K562 (cell line): ENCODE measurements at regions not wholly inside any gene's neighbourhood (a gene's known extent, or its start where the extent isn't known, plus 50 kb on each side); places are given as distances from the start of the nearest gene placed in this dataset.

Experiments
- ATAC-seq: fragments of 200-7000 bp; cut with Tn5 transposase; 3 replicates; pipeline ENCODE4 v1.9.1; 2020; ENCODE audit warnings: moderate library complexity
- BruUV-seq: library from RNA; stranded (reverse); fragments of 400-500 nt; replicated peaks from 2 replicates; lab custom pipeline; 2021; lab: Mats Ljungman, UMichigan
- CTCF ChIA-PET: fragments of 300-600 bp; formaldehyde crosslinking; extraction: SDS; loops from one replicate; lab custom pipeline; 2021; ENCODE audit warnings: low intra/inter-chr PET ratio; lab: Yijun Ruan, JAX
- POLR2A ChIA-PET: fragments of 300-600, 350-650 bp; sonication (Branson Sonifier 250); formaldehyde crosslinking; extraction: SDS; loops from one replicate; lab custom pipeline; 2021; ENCODE audit warnings: antibody characterized with exemption, inconsistent platforms; lab: Yijun Ruan, JAX
- DNase-seq, 4 experiments: peaks; one replicate each; pipeline versions ENCODE4 v3.0.0 to v3.0.0-alpha.2; 2011 to 2018; ENCODE audit warnings: low spot score in 3 of 4, mixed read lengths in 3 of 4; ENCODE audit errors: extremely low read depth in 1 of 4
- FAIRE-seq: peaks from 2 replicates; lab custom pipeline; 2011; peaks lifted over from hg19 to GRCh38; lab: Jason Lieb, UNC
- H2AFZ ChIP-seq: 2 replicates; pipeline ENCODE4 v1.6.0; 2011; ENCODE audit warnings: low read depth, low read length, control low read depth, inconsistent platforms
- H3K27ac ChIP-seq: fragments of 200-600 bp; 3 replicates; pipeline ENCODE4 v1.8.0; 2011; ENCODE audit warnings: low read depth, mild to moderate bottlenecking, control low read depth, inconsistent platforms, low read length, moderate library complexity, mixed read lengths; ENCODE audit errors: extremely low read depth
- H3K27me3 ChIP-seq, 2 experiments: fragments of 300-600 bp in 1 of 2; 2 replicates in 1 of 2; 3 replicates in 1 of 2; pipeline versions ENCODE4 v1.6.0 to v1.8.0; 2011; ENCODE audit warnings: inconsistent platforms in 2 of 2, low read length in 2 of 2, mild to moderate bottlenecking in 1 of 2, mixed read lengths in 1 of 2, moderate library complexity in 1 of 2; ENCODE audit not compliant: control insufficient read depth in 2 of 2, insufficient read depth in 2 of 2
- H3K36me3 ChIP-seq: fragments of 300-600 bp; 3 replicates; pipeline ENCODE4 v1.8.0; 2011; ENCODE audit warnings: mild to moderate bottlenecking, low read length, inconsistent platforms; ENCODE audit not compliant: control insufficient read depth, insufficient read depth
- H3K4me1 ChIP-seq, 2 experiments: fragments of 200-600 bp in 1 of 2; replicated peaks in 1 of 2; 2 replicates in 1 of 2; 3 replicates in 1 of 2; pipeline versions ENCODE4 v1.5.1 to v1.8.0; 2011; ENCODE audit warnings: inconsistent platforms in 2 of 2, low read length in 2 of 2, mild to moderate bottlenecking in 1 of 2, mixed read lengths in 1 of 2, moderate library complexity in 1 of 2; ENCODE audit not compliant: control insufficient read depth in 2 of 2, insufficient read depth in 2 of 2
- H3K4me2 ChIP-seq: 2 replicates; pipeline ENCODE4 v1.6.1; 2011; ENCODE audit warnings: low read length, control low read depth, inconsistent platforms, mixed read lengths; ENCODE audit not compliant: insufficient read depth
- H3K4me3 ChIP-seq: fragments of 200-600 bp; sonication (generic), shearing (Covaris generic); 2 replicates; pipeline ENCODE4 v1.5.1; 2016; ENCODE audit warnings: control low read depth, inconsistent platforms
- H3K79me2 ChIP-seq: fragments of 200-600 bp; 3 replicates; pipeline ENCODE4 v1.8.0; 2011; ENCODE audit warnings: low read length, inconsistent platforms; ENCODE audit not compliant: control insufficient read depth, insufficient read depth
- H3K9ac ChIP-seq, 2 experiments: 2 replicates each; pipeline versions ENCODE4 v1.6.0 to v1.6.1; 2011; ENCODE audit warnings: low read depth in 2 of 2, low read length in 2 of 2, control low read depth in 1 of 2, inconsistent platforms in 1 of 2, mild to moderate bottlenecking in 1 of 2, mixed read lengths in 1 of 2; ENCODE audit not compliant: insufficient read depth in 1 of 2
- H3K9me1 ChIP-seq: one replicate; pipeline ENCODE4 v1.6.0; 2011; ENCODE audit warnings: inconsistent platforms, mild to moderate bottlenecking, low read length, moderate library complexity; ENCODE audit not compliant: control insufficient read depth, insufficient read depth
- H3K9me3 ChIP-seq: replicated peaks from 2 replicates; pipeline ENCODE4 v1.5.1; 2011; ENCODE audit warnings: low read depth, low read length, inconsistent platforms; ENCODE audit not compliant: control insufficient read depth, insufficient read depth
- H4K20me1 ChIP-seq: replicated peaks from 2 replicates; pipeline ENCODE4 v1.6.1; 2011; ENCODE audit warnings: low read length, inconsistent platforms, mixed read lengths; ENCODE audit not compliant: control insufficient read depth, insufficient read depth
- CBFB ChIP-seq: sonication (generic); formaldehyde crosslinking; IDR thresholded peaks from 2 replicates; pipeline ENCODE4 v1.4.0; 2020; ENCODE audit warnings: mild to moderate bottlenecking, missing genetic modification reagents
- CBX2 ChIP-seq: fragments of 200-600 bp; sonication (generic); IDR thresholded peaks from one replicate; pipeline ENCODE4 v1.6.1; 2012; ENCODE audit warnings: mild to moderate bottlenecking, low read length, inconsistent platforms; ENCODE audit not compliant: insufficient read depth, poor library complexity, severe bottlenecking
- CCAR2 ChIP-seq: fragments of 200-400 bp; formaldehyde crosslinking; IDR thresholded peaks from 2 replicates; pipeline ENCODE4 v1.6.1; 2017; ENCODE audit warnings: mild to moderate bottlenecking, low read depth, low read length
- CEBPG ChIP-seq, 3 experiments: fragments of 200-800 bp in 1 of 3; sonication (Bioruptor generic) in 1 of 3; sonication (generic) in 1 of 3; formaldehyde crosslinking in 1 of 3; IDR thresholded peaks in 2 of 3; conservative IDR thresholded peaks in 1 of 3; 2 replicates each; pipeline versions ENCODE4 v1.6.1 to v1.8.0; 2016 to 2022; ENCODE audit warnings: missing compliant biosample characterization in 2 of 3, missing genetic modification characterization in 2 of 3, mild to moderate bottlenecking in 1 of 3, missing genetic modification reagents in 1 of 3
- HNRNPLL ChIP-seq: fragments of 200-400 bp; formaldehyde crosslinking; IDR thresholded peaks from 2 replicates; pipeline ENCODE4 v1.6.1; 2017; ENCODE audit warnings: low read length, low read depth, mild to moderate bottlenecking; ENCODE audit not compliant: poor library complexity, severe bottlenecking
- MTA3 ChIP-seq: fragments of 450-650 bp; formaldehyde crosslinking; IDR thresholded peaks from 2 replicates; pipeline ENCODE4 v1.6.1; 2017; ENCODE audit warnings: mild to moderate bottlenecking, borderline replicate concordance
- NCOA2 ChIP-seq, 2 experiments: fragments of 450-650 bp; IDR thresholded peaks; 2 replicates each; pipeline ENCODE4 v1.6.1; 2018; ENCODE audit warnings: mild to moderate bottlenecking in 2 of 2, moderate library complexity in 1 of 2; ENCODE audit not compliant: partially characterized antibody in 2 of 2
- NFATC3 ChIP-seq: fragments of 450-650 bp; IDR thresholded peaks from 2 replicates; pipeline ENCODE4 v1.6.1; 2017; ENCODE audit warnings: mild to moderate bottlenecking
- NR2C2 ChIP-seq, 2 experiments: fragments of 200-800 bp in 1 of 2; sonication (Bioruptor generic) in 1 of 2; sonication (generic) in 1 of 2; formaldehyde crosslinking in 1 of 2; IDR thresholded peaks; 2 replicates each; pipeline versions ENCODE4 v1.6.1 to v1.8.0; 2016 to 2022; ENCODE audit warnings: mild to moderate bottlenecking in 1 of 2, missing compliant biosample characterization in 1 of 2, missing genetic modification characterization in 1 of 2, missing genetic modification reagents in 1 of 2
- POLR2AphosphoS5 ChIP-seq: IDR thresholded peaks from 2 replicates; pipeline ENCODE4 v1.6.1; 2011; ENCODE audit warnings: mild to moderate bottlenecking, low read depth, low read length, moderate library complexity; ENCODE audit not compliant: control insufficient read depth, insufficient read depth
- PTTG1 ChIP-seq: fragments of 450-650 bp; IDR thresholded peaks from 2 replicates; pipeline ENCODE4 v1.6.1; 2016; ENCODE audit warnings: low read depth, mild to moderate bottlenecking, missing genetic modification characterization, missing compliant biosample characterization
- RFX1 ChIP-seq: fragments of 450-650 bp; IDR thresholded peaks from 2 replicates; pipeline ENCODE4 v1.6.1; 2016; ENCODE audit warnings: mild to moderate bottlenecking, moderate library complexity
- SREBF1 ChIP-seq: fragments of 150-350 bp; IDR thresholded peaks from 2 replicates; pipeline ENCODE4 v1.6.1; 2014; ENCODE audit warnings: antibody characterized with exemption, low read depth, low read length, borderline replicate concordance
- TAF15 ChIP-seq: fragments of 200-400 bp; formaldehyde crosslinking; IDR thresholded peaks from 2 replicates; pipeline ENCODE4 v1.6.1; 2017; ENCODE audit warnings: mild to moderate bottlenecking, low read depth, low read length, moderate library complexity
- ZNF232 ChIP-seq: sonication (generic); formaldehyde crosslinking; IDR thresholded peaks from 2 replicates; pipeline ENCODE4 v1.8.0; 2022; ENCODE audit warnings: mild to moderate bottlenecking, missing genetic modification reagents
- ZNF695 ChIP-seq: fragments of 450-650 bp; formaldehyde crosslinking; IDR thresholded peaks from 2 replicates; pipeline ENCODE4 v1.4.0; 2020; ENCODE audit warnings: mild to moderate bottlenecking, moderate library complexity
- ZNF830 ChIP-seq: fragments of 250-450 bp; sonication (Bioruptor Pico); IDR thresholded peaks from 2 replicates; pipeline ENCODE4 v1.5.0; 2021; ENCODE audit warnings: mild to moderate bottlenecking
- ZSCAN29 ChIP-seq: fragments of 450-650 bp; IDR thresholded peaks from 2 replicates; pipeline ENCODE4 v1.6.1; 2017
- WGBS: fragments of 100-300 bp; shearing (Covaris generic); methylation state at CpG from one replicate; pipeline ENCODE4 v1.1.6; 2016; ENCODE audit warnings: low coverage, mixed read lengths; ENCODE audit not compliant: insufficient coverage; ENCODE audit errors: missing lambda C conversion rate; 5-methylcytosine and 5-hydroxymethylcytosine counted together
- in situ Hi-C: fragments of 300-500 bp; cut with MboI; formaldehyde crosslinking; loops from 4 replicates; pipeline ENCODE4 v1.15.0; 2018; ENCODE audit warnings: inconsistent platforms, mixed read lengths
- intact Hi-C: fragments of 100-400 bp; cut with micrococcal nuclease; formaldehyde crosslinking; loops from 2 replicates; pipeline ENCODE4 v1.14.2; 2022
- TF ChIP-seq, protein P1 (sequence below): fragments of 450-650 bp; IDR thresholded peaks from 2 replicates; pipeline ENCODE4 v1.7.1; 2018; ENCODE audit warnings: mild to moderate bottlenecking, low read depth; ENCODE audit not compliant: partially characterized antibody

DNA sequence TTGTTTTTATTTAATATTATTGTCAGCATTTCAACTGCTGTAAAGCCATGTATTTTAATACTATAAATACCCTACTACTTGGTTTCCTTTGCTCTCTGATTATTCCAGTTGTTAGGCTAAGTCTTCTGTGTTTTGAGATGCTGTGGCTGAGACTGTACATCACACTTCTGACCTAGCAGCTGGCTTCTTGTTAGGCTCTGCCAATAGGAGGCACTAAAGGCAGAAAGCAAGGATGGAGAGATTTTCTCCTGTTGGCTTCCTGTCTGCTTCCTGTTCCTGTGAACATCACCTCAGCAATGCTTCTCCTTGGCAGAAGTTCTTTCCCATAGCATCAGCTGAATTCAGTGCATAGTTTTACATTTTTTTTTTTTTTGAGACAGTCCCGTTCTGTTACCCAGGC is 68.3 kb upstream of the YPEL5 start:
- Histone ChIP-seq H4K20me1 (0 out of 2 replicates have a peak, but pooled peaks cover 2% of the 10 kb centered on the region), H3K9me3 (no peaks in the 10 kb centered on the region), H3K4me1 (no peaks in the 10 kb centered on the region), H3K4me2 (no peak overlapping the region), H3K27me3 (peaks cover 3 to 13% of the 10 kb centered on the region in 2 experiments; a peak in 3 of 5 replicates), H3K9me1 (no peaks in the 10 kb centered on the region), H3K36me3 (no peaks in the 10 kb centered on the region), H3K4me3 (no peak overlapping the region), H3K79me2 (no peaks in the 10 kb centered on the region), H2AFZ (no peak overlapping the region), H3K9ac (no peak overlapping the region), H3K27ac (no peak overlapping the region)
- ATAC-seq (no peak), DNase-seq (no peak), FAIRE-seq (no peak)
- intact Hi-C loops (loop anchor here (10.0 kb wide), 1 partner anchor 1124 kb away; no protein-coding TSS in a partner anchor), in situ Hi-C loops (no loop called here)
- ChIA-PET POLR2A (no interaction called here), CTCF (no interaction called here)
- TF ChIP-seq ZNF695 (CRISPR knock-in tag) (no peak), CBX2 (no peak), NR2C2 (CRISPR knock-in tag; IDR thresholded peaks at IDR 0.05) (no peak), NR2C2 (tag; IDR thresholded peaks at IDR 0.05) (no peak), CCAR2 (no peak), SREBF1 (no peak), CEBPG (CRISPR knock-in tag; IDR thresholded peaks at IDR 0.05) (no peak), CEBPG (tag; conservative IDR thresholded peaks at IDR 0.05 in 1 of 2, IDR thresholded peaks at IDR 0.05 in 1 of 2) (no peak), RFX1 (no peak), POLR2AphosphoS5 (no peak), ZNF830 (CRISPR knock-in tag) (no peak), MTA3 (no peak), CBFB (CRISPR knock-in tag) (no peak), ZNF232 (CRISPR knock-in tag) (no peak), NFATC3 (no peak), HNRNPLL (no peak), PTTG1 (tag) (no peak), TAF15 (no peak), ZSCAN29 (no peak), NCOA2 (IDR thresholded peaks at IDR 0.05; ENCODE audit: partially characterized antibody in 2 of 2) (no peak)
- TF ChIP-seq, protein P1, sequence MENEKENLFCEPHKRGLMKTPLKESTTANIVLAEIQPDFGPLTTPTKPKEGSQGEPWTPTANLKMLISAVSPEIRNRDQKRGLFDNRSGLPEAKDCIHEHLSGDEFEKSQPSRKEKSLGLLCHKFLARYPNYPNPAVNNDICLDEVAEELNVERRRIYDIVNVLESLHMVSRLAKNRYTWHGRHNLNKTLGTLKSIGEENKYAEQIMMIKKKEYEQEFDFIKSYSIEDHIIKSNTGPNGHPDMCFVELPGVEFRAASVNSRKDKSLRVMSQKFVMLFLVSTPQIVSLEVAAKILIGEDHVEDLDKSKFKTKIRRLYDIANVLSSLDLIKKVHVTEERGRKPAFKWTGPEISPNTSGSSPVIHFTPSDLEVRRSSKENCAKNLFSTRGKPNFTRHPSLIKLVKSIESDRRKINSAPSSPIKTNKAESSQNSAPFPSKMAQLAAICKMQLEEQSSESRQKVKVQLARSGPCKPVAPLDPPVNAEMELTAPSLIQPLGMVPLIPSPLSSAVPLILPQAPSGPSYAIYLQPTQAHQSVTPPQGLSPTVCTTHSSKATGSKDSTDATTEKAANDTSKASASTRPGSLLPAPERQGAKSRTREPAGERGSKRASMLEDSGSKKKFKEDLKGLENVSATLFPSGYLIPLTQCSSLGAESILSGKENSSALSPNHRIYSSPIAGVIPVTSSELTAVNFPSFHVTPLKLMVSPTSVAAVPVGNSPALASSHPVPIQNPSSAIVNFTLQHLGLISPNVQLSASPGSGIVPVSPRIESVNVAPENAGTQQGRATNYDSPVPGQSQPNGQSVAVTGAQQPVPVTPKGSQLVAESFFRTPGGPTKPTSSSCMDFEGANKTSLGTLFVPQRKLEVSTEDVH: no peak
- BruUV-seq: no TSS peak
- WGBS: 0% methylated on average over 1 of the region's 1 CpG
